H1 (cell line): ENCODE measurements at regions not wholly inside any gene's neighbourhood (a gene's known extent, or its start where the extent isn't known, plus 50 kb on each side); places are given as distances from the start of the nearest gene placed in this dataset.
A peak's percentile ranks its signal among the peaks of the same experiment; 100 is the strongest.

Source experiments
- CTCF ChIA-PET: fragments of 300-600 bp; sonication (Branson Sonifier 250); formaldehyde crosslinking; loops from one replicate; lab custom pipeline; 2021; ENCODE audit not compliant: partially characterized antibody; lab: Charles Lee
- POLR2A ChIA-PET: fragments of 300-600 bp; sonication (Branson Sonifier 250); formaldehyde crosslinking; loops from one replicate; lab custom pipeline; 2021; ENCODE audit warnings: inconsistent platforms; ENCODE audit not compliant: partially characterized antibody; lab: Charles Lee
- DNase-seq, 2 experiments: peaks; one replicate each; pipeline versions ENCODE4 v3.0.0 to v3.0.0-alpha.2; 2010 to 2022; ENCODE audit warnings: low spot score in 2 of 2, low read depth in 1 of 2, mixed read lengths in 1 of 2
- FAIRE-seq: peaks from 2 replicates; lab custom pipeline; 2011; peaks lifted over from hg19 to GRCh38; lab: Jason Lieb, UNC
- H2AFZ ChIP-seq: 2 replicates; pipeline ENCODE4 v1.8.1; 2012; ENCODE audit warnings: low read length, inconsistent platforms
- H2AK5ac ChIP-seq: 2 replicates; pipeline ENCODE4 v1.6.1; 2013; ENCODE audit warnings: low read depth, low read length
- H2BK120ac ChIP-seq: replicated peaks from 2 replicates; pipeline ENCODE3; 2013; ENCODE audit warnings: low read depth, low read length, inconsistent platforms
- H2BK12ac ChIP-seq: 2 replicates; pipeline ENCODE4 v1.6.1; 2013; ENCODE audit warnings: low read depth, low read length
- H2BK15ac ChIP-seq: 2 replicates; pipeline ENCODE4 v1.6.1; 2013; ENCODE audit warnings: low read length
- H2BK20ac ChIP-seq: 2 replicates; pipeline ENCODE4 v1.6.1; 2013; ENCODE audit warnings: low read length
- H2BK5ac ChIP-seq: 2 replicates; pipeline ENCODE4 v1.6.1; 2013; ENCODE audit warnings: low read depth, low read length
- H3K14ac ChIP-seq: 2 replicates; pipeline ENCODE4 v1.6.1; 2013; ENCODE audit warnings: inconsistent platforms; ENCODE audit not compliant: insufficient read length
- H3K18ac ChIP-seq: 2 replicates; pipeline ENCODE4 v1.6.1; 2013; ENCODE audit warnings: low read length; ENCODE audit errors: extremely low read depth
- H3K23ac ChIP-seq: 2 replicates; pipeline ENCODE4 v1.6.1; 2013; ENCODE audit warnings: inconsistent platforms; ENCODE audit not compliant: insufficient read length
- H3K23me2 ChIP-seq: 2 replicates; pipeline ENCODE4 v1.6.1; 2013; ENCODE audit warnings: low read depth, low read length
- H3K27ac ChIP-seq: 2 replicates; pipeline ENCODE4 v1.6.1; 2011; ENCODE audit warnings: low read depth, low read length, inconsistent platforms
- H3K27me3 ChIP-seq, 4 experiments: replicated peaks in 1 of 4; 1 replicate in 1 of 4; 2 replicates in 3 of 4; pipeline versions ENCODE4 v1.6.1 to v1.8.1; 2011 to 2013; ENCODE audit warnings: low read length in 3 of 4, mild to moderate bottlenecking in 3 of 4, inconsistent platforms in 2 of 4, mixed read lengths in 2 of 4, moderate library complexity in 1 of 4; ENCODE audit not compliant: control insufficient read depth in 3 of 4, insufficient read depth in 3 of 4; ENCODE audit errors: extremely low read depth in 1 of 4
- H3K36me3 ChIP-seq, 4 experiments: 2 replicates each; pipeline versions ENCODE4 v1.6.1 to v1.8.1; 2011 to 2013; ENCODE audit warnings: mild to moderate bottlenecking in 4 of 4, low read length in 3 of 4, moderate library complexity in 2 of 4, control low read depth in 1 of 4, inconsistent platforms in 1 of 4; ENCODE audit not compliant: insufficient read depth in 4 of 4, control insufficient read depth in 2 of 4
- H3K4ac ChIP-seq: replicated peaks from 2 replicates; pipeline ENCODE3; 2013; ENCODE audit warnings: low read length, low read depth, mixed read lengths, inconsistent platforms; ENCODE audit not compliant: insufficient read length
- H3K4me1 ChIP-seq, 4 experiments: replicated peaks in 1 of 4; 1 replicate in 1 of 4; 2 replicates in 3 of 4; pipeline versions ENCODE4 v1.6.1 to v1.8.1; 2011 to 2013; ENCODE audit warnings: low read length in 3 of 4, inconsistent platforms in 2 of 4, mixed read lengths in 1 of 4; ENCODE audit not compliant: insufficient read depth in 4 of 4, control insufficient read depth in 3 of 4
- H3K4me2 ChIP-seq, 2 experiments: 2 replicates each; pipeline versions ENCODE4 v1.6.1 to v1.8.1; 2011 to 2013; ENCODE audit warnings: low read depth in 2 of 2, low read length in 2 of 2, control low read depth in 1 of 2, inconsistent platforms in 1 of 2, mild to moderate bottlenecking in 1 of 2; ENCODE audit not compliant: insufficient read depth in 1 of 2
- H3K4me3 ChIP-seq, 4 experiments: fragments of 200-600, 300-600 bp in 1 of 4; sonication (generic), shearing (Covaris generic), sonication (Bioruptor Twin) in 1 of 4; 2 replicates each; pipeline versions ENCODE4 v1.5.1 to v1.8.1; 2011 to 2016; ENCODE audit warnings: low read length in 4 of 4, low read depth in 3 of 4, control low read depth in 2 of 4, inconsistent platforms in 2 of 4, mild to moderate bottlenecking in 2 of 4, mixed read lengths in 1 of 4, moderate library complexity in 1 of 4; ENCODE audit not compliant: insufficient read depth in 2 of 4; ENCODE audit errors: extremely low read depth in 1 of 4
- H3K56ac ChIP-seq: replicated peaks from 2 replicates; pipeline ENCODE3; 2013; ENCODE audit warnings: low read depth, mild to moderate bottlenecking, mixed read lengths, low read length, inconsistent platforms; ENCODE audit not compliant: insufficient read length
- H3K79me1 ChIP-seq: 2 replicates; pipeline ENCODE4 v1.6.1; 2013; ENCODE audit warnings: low read depth, low read length, control low read depth
- H3K79me2 ChIP-seq, 2 experiments: 2 replicates each; pipeline versions ENCODE4 v1.6.1 to v1.8.1; 2012 to 2013; ENCODE audit warnings: low read length in 2 of 2, mild to moderate bottlenecking in 2 of 2, inconsistent platforms in 1 of 2; ENCODE audit not compliant: insufficient read depth in 2 of 2, control insufficient read depth in 1 of 2
- H3K9ac ChIP-seq, 4 experiments: replicated peaks in 1 of 4; 1 replicate in 1 of 4; 2 replicates in 3 of 4; pipeline versions ENCODE4 v1.6.1 to v1.8.1; 2011 to 2013; ENCODE audit warnings: low read depth in 3 of 4, low read length in 3 of 4, control low read depth in 2 of 4, mild to moderate bottlenecking in 2 of 4, moderate library complexity in 2 of 4, inconsistent platforms in 1 of 4; ENCODE audit errors: extremely low read depth in 1 of 4
- H3K9me3 ChIP-seq, 2 experiments: 2 replicates each; pipeline versions ENCODE4 v1.6.1 to v1.8.1; 2012 to 2013; ENCODE audit warnings: mild to moderate bottlenecking in 2 of 2, moderate library complexity in 2 of 2, control low read depth in 1 of 2, inconsistent platforms in 1 of 2, low read depth in 1 of 2, low read length in 1 of 2, mixed read lengths in 1 of 2; ENCODE audit not compliant: insufficient read depth in 2 of 2
- H4K20me1 ChIP-seq, 2 experiments: replicated peaks in 1 of 2; 2 replicates each; pipeline versions ENCODE3 to v1.8.1; 2011 to 2013; ENCODE audit warnings: inconsistent platforms in 2 of 2, low read length in 2 of 2, mild to moderate bottlenecking in 1 of 2; ENCODE audit not compliant: insufficient read depth in 2 of 2, control insufficient read depth in 1 of 2
- H4K5ac ChIP-seq: 2 replicates; pipeline ENCODE4 v1.6.1; 2013; ENCODE audit warnings: low read length, low read depth, mixed read lengths, inconsistent platforms; ENCODE audit not compliant: insufficient read length
- H4K8ac ChIP-seq: 2 replicates; pipeline ENCODE4 v1.8.0; 2013; ENCODE audit warnings: mild to moderate bottlenecking, moderate library complexity, low read length, inconsistent platforms; ENCODE audit not compliant: insufficient read depth; ENCODE audit errors: extremely low read depth
- H4K91ac ChIP-seq: replicated peaks from 2 replicates; pipeline ENCODE3; 2013; ENCODE audit warnings: low read length, mixed read lengths, inconsistent platforms; ENCODE audit not compliant: insufficient read length
- ASH2L ChIP-seq: fragments of 200-600, 300-600 bp; sonication (generic); IDR thresholded peaks from one replicate; pipeline ENCODE4 v1.7.1; 2017; ENCODE audit warnings: low read length
- BACH1 ChIP-seq: IDR thresholded peaks from 2 replicates; pipeline ENCODE4 v1.6.1; 2012; ENCODE audit warnings: low read length, improper control_type of control experiment
- CBX8 ChIP-seq: fragments of 300-800, 300-1000 bp; sonication (generic); IDR thresholded peaks from 2 replicates; pipeline ENCODE4 v1.7.1; 2016; ENCODE audit warnings: low read depth, low read length, borderline replicate concordance
- EZH2 ChIP-seq: fragments of 200-600 bp; sonication (generic); IDR thresholded peaks from 2 replicates; pipeline ENCODE4 v1.7.1; 2012; ENCODE audit warnings: low read depth, mild to moderate bottlenecking, moderate library complexity, low read length, inconsistent platforms; ENCODE audit not compliant: severe bottlenecking
- HDAC2 ChIP-seq, 2 experiments: fragments of 300-600 bp in 1 of 2; sonication (generic) in 1 of 2; IDR thresholded peaks; 2 replicates each; pipeline ENCODE4 v1.6.1; 2011 to 2012; ENCODE audit warnings: low read depth in 2 of 2, low read length in 2 of 2, mild to moderate bottlenecking in 2 of 2, moderate library complexity in 2 of 2, borderline replicate concordance in 1 of 2, inconsistent platforms in 1 of 2
- KDM4A ChIP-seq: IDR thresholded peaks from one replicate; pipeline ENCODE4 v1.7.1; 2012; ENCODE audit warnings: low read depth, mild to moderate bottlenecking, moderate library complexity, low read length, inconsistent platforms; ENCODE audit not compliant: severe bottlenecking
- NANOG ChIP-seq: IDR thresholded peaks from 2 replicates; pipeline ENCODE4 v1.6.1; 2011; ENCODE audit warnings: low read length, low read depth, mild to moderate bottlenecking, inconsistent platforms; ENCODE audit not compliant: insufficient read depth, poor library complexity, severe bottlenecking
- POU5F1 ChIP-seq: IDR thresholded peaks from 2 replicates; pipeline ENCODE4 v1.6.1; 2011; ENCODE audit warnings: low read depth, mild to moderate bottlenecking, low read length, moderate library complexity
- SP4 ChIP-seq: IDR thresholded peaks from 2 replicates; pipeline ENCODE4 v1.6.1; 2012; ENCODE audit warnings: low read length, inconsistent platforms
- SUZ12 ChIP-seq: fragments of 200-600 bp; sonication (generic); IDR thresholded peaks from 2 replicates; pipeline ENCODE4 v1.6.1; 2012; ENCODE audit warnings: mild to moderate bottlenecking, inconsistent platforms, low read length, moderate library complexity, mixed read lengths
- WGBS, 2 experiments: shearing (Covaris generic) in 1 of 2; methylation state at CpG; one replicate each; pipeline versions ENCODE4 v1.1.6 to v1.1.7; 2013 to 2015; ENCODE audit warnings: low lambda C conversion rate in 2 of 2, mixed read lengths in 2 of 2, inconsistent platforms in 1 of 2, low coverage in 1 of 2, missing lambda C conversion rate in 1 of 2; ENCODE audit not compliant: insufficient replicate concordance in 2 of 2, insufficient coverage in 1 of 2, insufficient read length in 1 of 2; ENCODE audit errors: extremely low coverage in 1 of 2, missing lambda C conversion rate in 1 of 2; 5-methylcytosine and 5-hydroxymethylcytosine counted together

DNA sequence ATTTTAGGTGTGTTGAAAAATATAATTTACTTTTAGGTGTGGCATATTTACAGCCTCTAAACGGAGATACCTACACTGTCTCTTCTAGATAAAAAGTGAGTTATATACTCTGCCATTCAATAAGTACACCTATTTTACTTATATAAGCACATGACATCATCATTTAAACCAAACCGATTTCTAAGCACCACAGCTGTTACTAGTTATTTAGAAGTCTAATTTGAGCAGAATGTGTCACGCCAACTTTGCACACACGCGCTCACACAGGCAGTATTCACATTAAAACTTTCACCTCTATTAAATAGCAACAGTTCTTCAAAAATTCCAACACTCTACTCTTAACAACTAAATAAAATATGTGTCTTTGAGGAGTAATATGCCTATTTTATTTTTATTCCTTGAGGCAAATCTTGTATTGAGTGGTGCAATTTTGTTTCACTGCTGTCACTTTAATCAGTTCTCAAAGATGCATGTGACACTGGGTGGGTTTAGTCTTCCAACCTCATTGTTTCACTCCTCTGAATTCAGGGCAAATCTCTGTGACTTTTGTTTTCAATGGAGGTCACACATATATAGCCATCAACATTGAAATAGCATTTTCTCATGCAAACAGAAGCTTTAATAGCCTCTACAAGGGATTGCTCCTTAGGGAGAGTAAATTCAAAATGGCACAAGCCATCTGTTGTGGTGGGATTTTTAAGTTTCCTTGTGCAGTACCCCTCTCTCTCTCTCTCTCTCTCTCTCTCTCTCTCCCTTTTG is 721.0 kb downstream of the PLCL1 start:
- Histone ChIP-seq H3K9ac (no peak overlapping the region), H4K20me1 (no peaks in the 10 kb centered on the region), H2AK5ac (no peak overlapping the region), H4K91ac (no peak overlapping the region), H3K36me3 (no peaks in the 10 kb centered on the region), H3K27ac (no peak overlapping the region), H3K56ac (no peak overlapping the region), H2BK5ac (no peak overlapping the region), H2BK12ac (no peak overlapping the region), H3K14ac (no peak overlapping the region), H3K9me3 (no peaks in the 10 kb centered on the region), H2BK20ac (no peak overlapping the region), H3K23ac (no peak overlapping the region), H2AFZ (0 out of 2 replicates have a peak overlapping the region, but pooled peaks have one; percentile 13), H2BK120ac (no peak overlapping the region), H4K5ac (no peak overlapping the region), H3K23me2 (no peaks in the 10 kb centered on the region), H4K8ac (no peak overlapping the region), H3K27me3 (no peaks in the 10 kb centered on the region), H3K79me1 (no peaks in the 10 kb centered on the region), H3K79me2 (no peaks in the 10 kb centered on the region), H3K18ac (no peak overlapping the region), H3K4me2 (no peak overlapping the region), H3K4me3 (no peak overlapping the region), H3K4me1 (peaks cover 0 to 8% (median 0%) of the 10 kb centered on the region in 4 experiments; a peak in 1 of 7 replicates), H2BK15ac (no peak overlapping the region), H3K4ac (no peak overlapping the region)
- POLR2A ChIA-PET: no interaction called here
- no peak for FAIRE-seq
- TF ChIP-seq HDAC2 (IDR thresholded peaks at IDR 0.05; ENCODE audit: borderline replicate concordance in 1 of 2, low read depth in 2 of 2, low read length in 2 of 2): no peak
- TF ChIP-seq NANOG: no peak
- TF ChIP-seq SP4: no peak
- no peak for TF ChIP-seq ASH2L
- no peak for TF ChIP-seq EZH2
- no peak for TF ChIP-seq SUZ12
- TF ChIP-seq POU5F1: no peak
- no peak for TF ChIP-seq BACH1
- TF ChIP-seq CBX8: no peak
- no peak for TF ChIP-seq KDM4A
- 94% methylated on average over 5 of the region's 5 CpGs; no CpG with 5 or more reads in 1 of the 2 experiments for WGBS, 2 experiments
- CTCF ChIA-PET: interaction anchor here (1.0 kb wide), 1 partner anchor 150 kb away, joined by 3 read pairs; no protein-coding TSS in a partner anchor
- DNase-seq: no peak
